HCT116 (cell line): ENCODE measurements at regions not wholly inside any gene's neighbourhood (a gene's known extent, or its start where the extent isn't known, plus 50 kb on each side); places are given as distances from the start of the nearest gene placed in this dataset.

Experiments
- ATAC-seq: fragments of 200-7000 bp; cut with Tn5 transposase; 2 replicates; pipeline ENCODE4 v1.9.1; 2020; ENCODE audit warnings: mild to moderate bottlenecking, moderate library complexity
- BruUV-seq: library from RNA; stranded (reverse); fragments of 400-500 nt; replicated peaks from 2 replicates; lab custom pipeline; 2021; lab: Mats Ljungman, UMichigan
- CTCF ChIA-PET: fragments of 300-600 bp; sonication (Branson Sonifier 250); formaldehyde crosslinking; loops from one replicate; lab custom pipeline; 2021; ENCODE audit warnings: antibody characterized with exemption; lab: Charles Lee
- POLR2A ChIA-PET: fragments of 300-600, 350-600 bp; sonication (Branson Sonifier 250); formaldehyde crosslinking; loops from one replicate; lab custom pipeline; 2021; ENCODE audit warnings: antibody characterized with exemption; lab: Charles Lee
- RAD21 ChIA-PET, 2 experiments: fragments of 300-600 bp; sonication (Branson Sonifier 250); formaldehyde crosslinking; loops; one replicate each; lab custom pipeline; 2023; ENCODE audit warnings: low total read pairs in 2 of 2; ENCODE audit not compliant: uncharacterized antibody in 2 of 2, unreplicated experiment in 2 of 2, low non-redundant PET in 1 of 2; lab: Charles Lee
- DNase-seq: peaks from one replicate; pipeline ENCODE4 v3.0.0-alpha.2; 2010; ENCODE audit warnings: low read depth, low spot score
- H2AFZ ChIP-seq: fragments of 200-600 bp; shearing (Covaris generic), sonication (generic); 2 replicates; pipeline ENCODE4 v1.6.1; 2017; ENCODE audit warnings: low read depth, mixed run types, mixed read lengths, antibody characterized with exemption, low read length; ENCODE audit not compliant: poor library complexity, severe bottlenecking
- H3K27ac ChIP-seq: 2 replicates; pipeline ENCODE4 v1.5.1; 2012; ENCODE audit warnings: low read depth, low read length
- H3K27me3 ChIP-seq: fragments of 200-600 bp; sonication (generic); 2 replicates; pipeline ENCODE4 v1.6.1; 2016; ENCODE audit warnings: mixed run types, low read length, mixed read lengths; ENCODE audit not compliant: insufficient read depth
- H3K36me3 ChIP-seq, 2 experiments: fragments of 200-500 bp in 1 of 2; fragments of 200-600 bp in 1 of 2; sonication (Bioruptor generic) in 1 of 2; sonication (generic) in 1 of 2; 2 replicates each; pipeline versions ENCODE4 v1.5.1 to v1.6.1; 2014 to 2016; ENCODE audit warnings: low read length in 2 of 2, inconsistent platforms in 1 of 2, mixed read lengths in 1 of 2, mixed run types in 1 of 2; ENCODE audit not compliant: insufficient read depth in 2 of 2, control insufficient read depth in 1 of 2
- H3K4me1 ChIP-seq, 2 experiments: fragments of 200-600 bp in 1 of 2; sonication (generic) in 1 of 2; 2 replicates each; pipeline versions ENCODE4 v1.5.1 to v1.6.1; 2012 to 2017; ENCODE audit warnings: low read length in 2 of 2, inconsistent platforms in 1 of 2, mild to moderate bottlenecking in 1 of 2, mixed read lengths in 1 of 2, mixed run types in 1 of 2, moderate library complexity in 1 of 2; ENCODE audit not compliant: insufficient read depth in 2 of 2, control insufficient read depth in 1 of 2
- H3K4me2 ChIP-seq: fragments of 200-600 bp; sonication (generic); 2 replicates; pipeline ENCODE4 v1.6.1; 2017; ENCODE audit warnings: mixed run types, low read length, mixed read lengths
- H3K4me3 ChIP-seq, 2 experiments: fragments of 200-600 bp in 1 of 2; sonication (generic) in 1 of 2; replicated peaks in 1 of 2; 2 replicates each; pipeline ENCODE4 v1.5.1; 2011 to 2016; ENCODE audit warnings: low read length in 2 of 2, control low read depth in 1 of 2, low read depth in 1 of 2, mild to moderate bottlenecking in 1 of 2, mixed read lengths in 1 of 2, mixed run types in 1 of 2
- H3K79me2 ChIP-seq: fragments of 200-600 bp; sonication (generic); 2 replicates; pipeline ENCODE4 v1.6.1; 2017; ENCODE audit warnings: mild to moderate bottlenecking, mixed run types, low read length, moderate library complexity, mixed read lengths; ENCODE audit not compliant: insufficient read depth
- H3K9ac ChIP-seq: fragments of 200-600 bp; sonication (generic); 2 replicates; pipeline ENCODE4 v1.6.1; 2016; ENCODE audit warnings: low read length, mixed read lengths
- H3K9me2 ChIP-seq: fragments of 200-600 bp; sonication (generic), shearing (Covaris generic); 2 replicates; pipeline ENCODE4 v1.6.1; 2017; ENCODE audit warnings: mixed run types, mild to moderate bottlenecking, moderate library complexity; ENCODE audit not compliant: insufficient read depth
- H3K9me3 ChIP-seq, 2 experiments: fragments of 200-500 bp in 1 of 2; fragments of 200-600 bp in 1 of 2; sonication (Bioruptor generic) in 1 of 2; sonication (generic) in 1 of 2; 2 replicates each; pipeline ENCODE4 v1.6.1; 2014 to 2017; ENCODE audit warnings: low read length in 2 of 2, mixed read lengths in 2 of 2, inconsistent platforms in 1 of 2, low read depth in 1 of 2, mild to moderate bottlenecking in 1 of 2, mixed run types in 1 of 2, moderate library complexity in 1 of 2; ENCODE audit not compliant: control insufficient read depth in 1 of 2, insufficient read depth in 1 of 2
- H4K20me1 ChIP-seq: fragments of 200-600 bp; sonication (generic), shearing (Covaris generic); 2 replicates; pipeline ENCODE4 v1.6.1; 2017; ENCODE audit warnings: mixed run types, mild to moderate bottlenecking, moderate library complexity; ENCODE audit not compliant: insufficient read depth
- ATF3 ChIP-seq: IDR thresholded peaks from 2 replicates; pipeline ENCODE4 v1.6.1; 2012
- CBX3 ChIP-seq: IDR thresholded peaks from 2 replicates; pipeline ENCODE4 v1.6.1; 2012; ENCODE audit warnings: low read depth
- CEBPB ChIP-seq: IDR thresholded peaks from 2 replicates; pipeline ENCODE4 v1.6.1; 2012; ENCODE audit warnings: low read depth
- CTCF ChIP-seq, 3 experiments: fragments of 200-600 bp in 1 of 3; sonication (generic) in 1 of 3; IDR thresholded peaks in 2 of 3; conservative IDR thresholded peaks in 1 of 3; 2 replicates each; pipeline ENCODE4 v1.5.1; 2012 to 2017; ENCODE audit warnings: low read depth in 2 of 3, low read length in 2 of 3, antibody characterized with exemption in 1 of 3, borderline replicate concordance in 1 of 3, control low read depth in 1 of 3, mild to moderate bottlenecking in 1 of 3, mixed read lengths in 1 of 3, mixed run types in 1 of 3, moderate library complexity in 1 of 3; ENCODE audit not compliant: insufficient read depth in 1 of 3
- EGR1 ChIP-seq: IDR thresholded peaks from 2 replicates; pipeline ENCODE4 v1.6.1; 2012; ENCODE audit warnings: low read depth
- ELF1 ChIP-seq: IDR thresholded peaks from 2 replicates; pipeline ENCODE4 v1.6.1; 2012; ENCODE audit warnings: low read depth, borderline replicate concordance
- EZH2 ChIP-seq: fragments of 200-600 bp; sonication (generic); IDR thresholded peaks from 2 replicates; pipeline ENCODE4 v1.6.1; 2017; ENCODE audit warnings: antibody characterized with exemption, mixed run types
- JUND ChIP-seq: IDR thresholded peaks from 2 replicates; pipeline ENCODE4 v1.6.1; 2012
- POLR2A ChIP-seq: IDR thresholded peaks from 2 replicates; pipeline ENCODE4 v1.7.0; 2011; ENCODE audit warnings: borderline replicate concordance; ENCODE audit not compliant: insufficient read depth, insufficient read length; ENCODE audit errors: extremely low read depth
- SIN3A ChIP-seq: IDR thresholded peaks from 2 replicates; pipeline ENCODE4 v1.6.1; 2012; ENCODE audit warnings: low read depth
- YY1 ChIP-seq: IDR thresholded peaks from 2 replicates; pipeline ENCODE4 v1.6.1; 2011; ENCODE audit warnings: low read length, low read depth, moderate library complexity, mild to moderate bottlenecking; ENCODE audit not compliant: insufficient replicate concordance; ENCODE audit errors: extremely low read depth
- ZFX ChIP-seq: fragments of 450-650 bp; IDR thresholded peaks from 2 replicates; pipeline ENCODE4 v1.6.1; 2017
- ZNF274 ChIP-seq: fragments of 200-500 bp; sonication (Bioruptor generic); IDR thresholded peaks from 2 replicates; pipeline ENCODE4 v1.6.1; 2014; ENCODE audit warnings: mild to moderate bottlenecking, low read depth, low read length, inconsistent platforms
- intact Hi-C: fragments of 100-400 bp; cut with micrococcal nuclease; formaldehyde crosslinking; loops from 2 replicates; pipeline ENCODE4 v1.10.0; 2022
- TF ChIP-seq, protein P1 (sequence below): IDR thresholded peaks from 2 replicates; pipeline ENCODE4 v1.6.1; 2011; ENCODE audit warnings: mild to moderate bottlenecking, low read length, moderate library complexity; ENCODE audit not compliant: insufficient replicate concordance; ENCODE audit errors: extremely low read depth
- TF ChIP-seq, protein P2 (sequence below): IDR thresholded peaks from 2 replicates; pipeline ENCODE4 v1.6.1; 2012; ENCODE audit warnings: low read depth

- RAD21 ChIA-PET, result no interaction called here
- POLR2A ChIA-PET, result no interaction called here
- no peak overlapping the region for H3K27ac ChIP-seq
- H3K9ac ChIP-seq, result no peak overlapping the region
- CTCF ChIA-PET, result no interaction called here
- TF ChIP-seq, protein P1, sequence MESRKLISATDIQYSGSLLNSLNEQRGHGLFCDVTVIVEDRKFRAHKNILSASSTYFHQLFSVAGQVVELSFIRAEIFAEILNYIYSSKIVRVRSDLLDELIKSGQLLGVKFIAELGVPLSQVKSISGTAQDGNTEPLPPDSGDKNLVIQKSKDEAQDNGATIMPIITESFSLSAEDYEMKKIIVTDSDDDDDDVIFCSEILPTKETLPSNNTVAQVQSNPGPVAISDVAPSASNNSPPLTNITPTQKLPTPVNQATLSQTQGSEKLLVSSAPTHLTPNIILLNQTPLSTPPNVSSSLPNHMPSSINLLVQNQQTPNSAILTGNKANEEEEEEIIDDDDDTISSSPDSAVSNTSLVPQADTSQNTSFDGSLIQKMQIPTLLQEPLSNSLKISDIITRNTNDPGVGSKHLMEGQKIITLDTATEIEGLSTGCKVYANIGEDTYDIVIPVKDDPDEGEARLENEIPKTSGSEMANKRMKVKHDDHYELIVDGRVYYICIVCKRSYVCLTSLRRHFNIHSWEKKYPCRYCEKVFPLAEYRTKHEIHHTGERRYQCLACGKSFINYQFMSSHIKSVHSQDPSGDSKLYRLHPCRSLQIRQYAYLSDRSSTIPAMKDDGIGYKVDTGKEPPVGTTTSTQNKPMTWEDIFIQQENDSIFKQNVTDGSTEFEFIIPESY, result no peak
- no peak for TF ChIP-seq ZFX
- no peak for TF ChIP-seq CEBPB
- no peak for TF ChIP-seq EGR1
- no peak for TF ChIP-seq CTCF (IDR thresholded peaks at IDR 0.05 in 2 of 3, conservative IDR thresholded peaks at IDR 0.05 in 1 of 3; ENCODE audit: borderline replicate concordance in 1 of 3, insufficient read depth in 1 of 3, low read depth in 2 of 3, low read length in 2 of 3)
- no peak for TF ChIP-seq SIN3A
- TF ChIP-seq ATF3, result no peak
- no peak for TF ChIP-seq YY1
- no peak for TF ChIP-seq EZH2
- no peak for TF ChIP-seq POLR2A
- TF ChIP-seq CBX3, result no peak
- TF ChIP-seq ZNF274, result no peak
- TF ChIP-seq JUND, result no peak
- TF ChIP-seq ELF1, result no peak
- TF ChIP-seq, protein P2, sequence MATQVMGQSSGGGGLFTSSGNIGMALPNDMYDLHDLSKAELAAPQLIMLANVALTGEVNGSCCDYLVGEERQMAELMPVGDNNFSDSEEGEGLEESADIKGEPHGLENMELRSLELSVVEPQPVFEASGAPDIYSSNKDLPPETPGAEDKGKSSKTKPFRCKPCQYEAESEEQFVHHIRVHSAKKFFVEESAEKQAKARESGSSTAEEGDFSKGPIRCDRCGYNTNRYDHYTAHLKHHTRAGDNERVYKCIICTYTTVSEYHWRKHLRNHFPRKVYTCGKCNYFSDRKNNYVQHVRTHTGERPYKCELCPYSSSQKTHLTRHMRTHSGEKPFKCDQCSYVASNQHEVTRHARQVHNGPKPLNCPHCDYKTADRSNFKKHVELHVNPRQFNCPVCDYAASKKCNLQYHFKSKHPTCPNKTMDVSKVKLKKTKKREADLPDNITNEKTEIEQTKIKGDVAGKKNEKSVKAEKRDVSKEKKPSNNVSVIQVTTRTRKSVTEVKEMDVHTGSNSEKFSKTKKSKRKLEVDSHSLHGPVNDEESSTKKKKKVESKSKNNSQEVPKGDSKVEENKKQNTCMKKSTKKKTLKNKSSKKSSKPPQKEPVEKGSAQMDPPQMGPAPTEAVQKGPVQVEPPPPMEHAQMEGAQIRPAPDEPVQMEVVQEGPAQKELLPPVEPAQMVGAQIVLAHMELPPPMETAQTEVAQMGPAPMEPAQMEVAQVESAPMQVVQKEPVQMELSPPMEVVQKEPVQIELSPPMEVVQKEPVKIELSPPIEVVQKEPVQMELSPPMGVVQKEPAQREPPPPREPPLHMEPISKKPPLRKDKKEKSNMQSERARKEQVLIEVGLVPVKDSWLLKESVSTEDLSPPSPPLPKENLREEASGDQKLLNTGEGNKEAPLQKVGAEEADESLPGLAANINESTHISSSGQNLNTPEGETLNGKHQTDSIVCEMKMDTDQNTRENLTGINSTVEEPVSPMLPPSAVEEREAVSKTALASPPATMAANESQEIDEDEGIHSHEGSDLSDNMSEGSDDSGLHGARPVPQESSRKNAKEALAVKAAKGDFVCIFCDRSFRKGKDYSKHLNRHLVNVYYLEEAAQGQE, result no peak
- TF ChIP-seq, all 23 proteins: peak for 0
- no peak for ATAC-seq
- no TSS peak for BruUV-seq
- intact Hi-C loops, result no loop called here
- Histone ChIP-seq H3K4me2 (no peak overlapping the region), H3K36me3 (no peaks in the 10 kb centered on the region), H4K20me1 (no peaks in the 10 kb centered on the region), H3K79me2 (no peaks in the 10 kb centered on the region), H3K4me1 (peaks cover 0 to 6% of the 10 kb centered on the region in 2 experiments; a peak in 1 of 4 replicates), H3K9me2 (no peaks in the 10 kb centered on the region), H3K4me3 (no peak overlapping the region), H2AFZ (no peak overlapping the region), H3K9me3 (no peaks in the 10 kb centered on the region), H3K27me3 (no peaks in the 10 kb centered on the region)
- no peak for DNase-seq
These were observed 244.2 kb downstream of the CBLL2 start for GRCh38 chrX:22516893-22517292.
